GM20000 (cell line): ENCODE measurements at regions not wholly inside any gene's neighbourhood (a gene's known extent, or its start where the extent isn't known, plus 50 kb on each side); places are given as distances from the start of the nearest gene placed in this dataset.
"Not testable (repeated sequence)": the region's sequence is repeated elsewhere in the genome, so short reads cannot be mapped to it uniquely, and the experiment has no call there.

Source experiments
- DNase-seq: peaks from one replicate; pipeline ENCODE4 v3.0.0; 2012; ENCODE audit warnings: low spot score
- TF ChIP-seq, protein P1 (sequence below): IDR thresholded peaks from 2 replicates; pipeline ENCODE4 v1.5.1; 2012; ENCODE audit warnings: mild to moderate bottlenecking, control low read depth; ENCODE audit errors: extremely low read depth, missing control alignments

DNA sequence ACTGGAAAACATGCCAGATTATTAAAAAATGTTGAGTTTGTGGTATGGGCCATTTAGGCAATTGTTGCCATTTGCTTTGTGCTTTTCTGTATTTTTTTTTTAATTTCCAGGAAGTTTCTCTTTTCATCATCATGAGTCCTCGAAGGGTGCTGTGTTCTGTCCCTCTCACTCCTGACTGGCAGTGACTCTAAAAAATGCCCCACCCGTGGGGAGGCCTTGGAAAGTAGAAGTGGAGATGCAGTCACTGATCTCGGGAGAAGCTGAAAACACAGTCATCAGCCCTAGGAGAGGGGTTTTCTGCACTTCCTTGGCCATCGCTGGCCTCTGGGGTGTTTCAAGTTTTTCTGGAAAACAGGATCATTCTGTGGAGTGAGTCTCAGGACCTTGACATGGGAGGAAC lies 98.5 kb upstream of the GRK3 start:
- no peak for DNase-seq
- TF ChIP-seq, protein P1, sequence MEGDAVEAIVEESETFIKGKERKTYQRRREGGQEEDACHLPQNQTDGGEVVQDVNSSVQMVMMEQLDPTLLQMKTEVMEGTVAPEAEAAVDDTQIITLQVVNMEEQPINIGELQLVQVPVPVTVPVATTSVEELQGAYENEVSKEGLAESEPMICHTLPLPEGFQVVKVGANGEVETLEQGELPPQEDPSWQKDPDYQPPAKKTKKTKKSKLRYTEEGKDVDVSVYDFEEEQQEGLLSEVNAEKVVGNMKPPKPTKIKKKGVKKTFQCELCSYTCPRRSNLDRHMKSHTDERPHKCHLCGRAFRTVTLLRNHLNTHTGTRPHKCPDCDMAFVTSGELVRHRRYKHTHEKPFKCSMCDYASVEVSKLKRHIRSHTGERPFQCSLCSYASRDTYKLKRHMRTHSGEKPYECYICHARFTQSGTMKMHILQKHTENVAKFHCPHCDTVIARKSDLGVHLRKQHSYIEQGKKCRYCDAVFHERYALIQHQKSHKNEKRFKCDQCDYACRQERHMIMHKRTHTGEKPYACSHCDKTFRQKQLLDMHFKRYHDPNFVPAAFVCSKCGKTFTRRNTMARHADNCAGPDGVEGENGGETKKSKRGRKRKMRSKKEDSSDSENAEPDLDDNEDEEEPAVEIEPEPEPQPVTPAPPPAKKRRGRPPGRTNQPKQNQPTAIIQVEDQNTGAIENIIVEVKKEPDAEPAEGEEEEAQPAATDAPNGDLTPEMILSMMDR = no peak

DNA sequence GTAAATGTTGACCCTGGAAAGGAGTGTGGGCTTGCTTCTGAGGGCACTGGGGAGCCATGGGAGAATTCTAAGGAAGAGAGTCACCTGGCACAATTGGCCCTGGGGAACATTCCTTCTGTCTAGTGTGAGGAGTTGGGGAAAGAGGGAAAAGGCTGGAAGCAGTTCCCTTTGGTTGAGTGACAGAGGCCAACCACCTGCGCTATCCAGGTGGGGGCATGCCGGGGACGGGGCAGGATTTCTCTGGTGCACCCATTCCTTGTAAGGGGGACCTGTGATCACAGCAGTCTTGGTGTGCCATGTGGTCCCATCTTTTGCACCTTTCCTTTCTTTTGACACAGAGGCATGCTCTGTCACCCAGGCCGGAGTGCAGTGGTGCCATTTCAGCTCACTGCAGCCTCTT lies 92.1 kb upstream of the GRK3 start:
- DNase-seq = no peak
- TF ChIP-seq, protein P1 = no peak

DNA sequence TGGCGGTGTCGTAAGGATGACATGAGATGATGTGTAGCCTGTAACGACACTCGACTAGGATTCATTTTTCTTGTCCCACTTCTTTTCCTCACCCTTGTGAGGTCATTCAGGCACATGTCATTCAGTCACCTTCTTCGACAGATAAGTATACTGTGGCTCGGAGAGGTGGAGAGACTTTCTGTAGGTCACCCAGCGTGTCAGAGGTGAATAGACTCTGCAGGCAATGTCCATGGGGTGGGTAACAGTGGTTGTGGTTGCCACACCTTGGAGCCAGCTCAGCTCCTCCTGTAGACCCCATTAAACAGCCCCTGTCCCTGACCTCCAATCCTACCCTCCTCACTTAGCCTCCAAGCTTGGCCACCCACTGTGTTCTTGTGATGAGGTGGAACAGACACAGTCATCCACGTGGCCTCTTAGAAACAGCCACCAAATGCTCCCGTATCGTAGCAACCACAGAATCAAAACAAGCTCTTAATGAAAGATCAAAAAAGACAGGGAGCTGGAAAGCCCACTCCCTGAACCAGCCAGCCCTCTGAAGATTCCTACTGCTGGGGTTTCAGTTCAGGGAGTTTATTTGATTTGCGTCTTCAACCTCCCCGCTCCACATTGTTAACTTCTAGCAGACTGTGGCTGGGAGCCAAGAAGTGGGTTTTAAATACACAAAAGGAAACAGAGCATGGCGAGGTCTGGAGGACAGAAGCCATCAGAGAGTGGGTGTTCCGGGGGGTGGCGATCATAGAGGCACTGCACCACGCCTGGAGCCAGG lies 89.0 kb upstream of the GRK3 start:
- DNase-seq = no peak
- TF ChIP-seq, protein P1 = no peak

DNA sequence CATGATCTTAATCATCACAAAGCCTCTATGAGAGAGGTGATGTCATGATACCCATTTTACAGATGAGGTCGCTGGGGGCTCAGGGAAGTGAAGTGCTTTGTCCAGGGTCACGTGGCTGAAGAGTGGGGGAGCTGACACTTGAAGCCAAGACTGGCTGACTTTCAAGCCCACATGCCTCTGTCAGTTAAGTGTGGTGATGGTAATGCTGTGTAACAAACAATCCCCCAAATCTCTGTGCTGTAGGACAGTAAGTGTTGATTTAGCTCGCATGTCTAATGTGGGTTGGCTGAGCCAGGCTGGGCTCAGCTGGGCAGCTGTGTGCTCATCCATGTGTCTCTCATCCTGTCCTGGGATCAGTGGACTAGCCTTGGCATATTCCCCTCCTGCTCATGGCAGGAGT lies 87.1 kb upstream of the GRK3 start:
- TF ChIP-seq, protein P1 = no peak
- DNase-seq = no peak

DNA sequence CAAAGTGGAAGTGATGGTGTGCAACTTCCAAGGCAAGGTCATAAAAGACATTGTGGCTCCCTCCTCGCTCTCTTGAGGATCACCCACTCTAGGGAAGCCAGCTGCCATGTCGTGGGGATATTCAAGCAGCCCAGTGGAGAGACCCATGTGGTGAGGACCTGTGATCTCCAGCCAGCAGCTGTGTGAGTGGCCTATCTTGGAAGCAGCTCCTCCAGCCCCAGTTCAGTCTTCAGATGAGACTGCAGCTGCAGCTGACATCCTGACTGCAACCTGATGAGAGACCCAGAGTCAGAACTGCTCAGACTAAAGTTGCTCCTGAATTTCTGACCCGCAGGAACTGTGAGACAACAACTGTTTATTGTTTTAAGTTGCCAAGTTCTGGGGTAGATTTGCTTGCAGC lies 86.4 kb upstream of the GRK3 start:
- no peak for DNase-seq
- TF ChIP-seq, protein P1 = no peak

DNA sequence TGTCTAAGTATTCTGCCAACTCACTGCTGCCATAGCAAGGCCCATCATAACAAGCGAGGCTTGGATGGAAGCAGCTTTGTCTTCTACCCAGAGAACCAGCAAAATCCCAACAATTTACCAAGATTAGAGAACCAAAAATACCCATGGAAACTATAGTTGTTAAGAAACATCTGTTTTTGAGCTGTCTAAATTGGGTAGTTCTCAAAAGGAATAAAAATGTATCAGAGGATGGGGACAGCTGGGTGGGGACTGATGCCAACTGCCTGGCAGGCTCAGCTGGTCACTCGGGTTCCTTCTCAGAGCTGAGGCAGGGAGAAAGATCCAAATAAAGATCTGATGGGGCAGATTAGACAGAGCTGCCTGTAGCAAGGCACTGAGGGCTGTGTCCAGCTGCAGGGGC lies 85.9 kb upstream of the GRK3 start:
- TF ChIP-seq, protein P1 = no peak
- DNase-seq = no peak

DNA sequence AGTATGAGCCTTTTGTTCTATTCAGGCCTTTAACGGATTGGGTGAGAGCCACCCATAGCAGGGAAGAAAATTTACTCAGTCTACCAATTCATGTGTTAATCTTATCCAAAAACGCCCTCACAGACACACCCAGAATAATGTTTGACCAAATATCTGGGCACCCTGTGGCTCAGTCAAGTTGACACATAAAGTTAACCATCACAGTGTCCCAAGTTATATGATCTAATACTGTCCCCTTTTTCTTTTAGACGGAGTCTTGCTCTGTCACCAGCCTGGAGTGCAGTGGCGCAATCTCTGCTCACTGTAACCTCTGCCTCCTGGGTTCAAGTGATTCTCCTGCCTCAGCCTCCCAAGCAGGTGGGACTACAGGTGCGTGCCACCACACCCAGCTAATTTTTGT lies 83.6 kb upstream of the GRK3 start:
- not testable (repeated sequence) for DNase-seq

DNA sequence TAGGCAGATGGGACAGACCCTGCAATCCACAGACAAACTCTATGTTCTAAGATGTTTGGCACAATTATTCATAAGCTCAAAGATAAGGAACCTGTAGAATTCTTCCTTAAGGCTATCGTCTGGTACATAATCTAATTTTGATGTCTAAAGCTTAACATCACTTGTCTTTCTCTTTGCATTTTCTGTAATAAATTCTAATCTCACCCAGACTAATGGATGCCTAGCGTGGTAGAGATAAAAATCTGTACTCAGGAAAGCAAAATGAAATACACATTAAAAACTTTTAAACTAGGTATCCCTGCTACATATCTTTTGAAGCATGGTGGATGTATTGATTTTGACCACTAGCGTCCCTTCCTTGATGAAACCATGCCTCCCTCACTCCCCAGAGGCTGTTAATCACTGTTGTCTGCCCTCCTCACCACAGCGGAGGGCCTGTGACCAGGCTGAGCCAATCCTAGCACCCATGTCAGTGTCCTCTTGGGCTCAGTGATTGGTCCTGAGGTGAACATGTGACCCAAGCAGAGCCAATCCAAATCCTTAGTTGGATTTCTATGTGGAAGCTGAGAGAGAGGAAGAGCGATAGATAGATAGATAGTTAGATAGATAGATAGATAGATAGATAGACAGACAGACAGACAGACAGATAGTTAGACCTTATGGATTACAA lies 82.2 kb upstream of the GRK3 start:
- no peak for DNase-seq
- TF ChIP-seq, protein P1 = no peak
